Osteoblast (primary cell): ENCODE measurements at regions not wholly inside any gene's neighbourhood (a gene's known extent, or its start where the extent isn't known, plus 50 kb on each side); places are given as distances from the start of the nearest gene placed in this dataset.

Source experiments
- DNase-seq: peaks from one replicate; pipeline ENCODE4 v3.0.0; 2011; ENCODE audit warnings: low spot score, mixed read lengths; ENCODE audit not compliant: insufficient read length; ENCODE audit errors: missing footprints
- H2AFZ ChIP-seq: 2 replicates; pipeline ENCODE4 v1.6.0; 2011; ENCODE audit warnings: mild to moderate bottlenecking, low read length
- H3K27ac ChIP-seq: 2 replicates; pipeline ENCODE4 v1.5.1; 2011; ENCODE audit warnings: mild to moderate bottlenecking, low read depth, low read length, moderate library complexity
- H3K27me3 ChIP-seq: 2 replicates; pipeline ENCODE4 v1.6.0; 2012; ENCODE audit warnings: mild to moderate bottlenecking, control low read depth, inconsistent platforms, low read length, moderate library complexity; ENCODE audit not compliant: insufficient read depth
- H3K36me3 ChIP-seq: 2 replicates; pipeline ENCODE4 v1.5.1; 2011; ENCODE audit warnings: mild to moderate bottlenecking, low read length, control low read depth, moderate library complexity; ENCODE audit not compliant: insufficient read depth
- H3K4me1 ChIP-seq: 2 replicates; pipeline ENCODE4 v1.5.1; 2011; ENCODE audit warnings: mild to moderate bottlenecking, low read length, control low read depth, moderate library complexity; ENCODE audit not compliant: insufficient read depth
- H3K4me2 ChIP-seq: 2 replicates; pipeline ENCODE4 v1.6.0; 2011; ENCODE audit warnings: mild to moderate bottlenecking, low read length; ENCODE audit not compliant: insufficient read depth
- H3K4me3 ChIP-seq: fragments of 200-600 bp; sonication (generic); 3 replicates; pipeline ENCODE4 v1.5.1; 2012; ENCODE audit warnings: mild to moderate bottlenecking, low read length, inconsistent platforms; ENCODE audit not compliant: insufficient read depth
- H3K79me2 ChIP-seq: 2 replicates; pipeline ENCODE4 v1.6.0; 2012; ENCODE audit warnings: mild to moderate bottlenecking, low read length, control low read depth, inconsistent platforms; ENCODE audit not compliant: insufficient read depth
- H3K9me3 ChIP-seq: 2 replicates; pipeline ENCODE4 v1.5.1; 2011; ENCODE audit warnings: low read depth, low read length, control low read depth
- H4K20me1 ChIP-seq: 2 replicates; pipeline ENCODE4 v1.6.0; 2012; ENCODE audit warnings: mild to moderate bottlenecking, low read length, control low read depth; ENCODE audit not compliant: insufficient read depth
- CTCF ChIP-seq: IDR thresholded peaks from 2 replicates; pipeline ENCODE4 v1.5.1; 2011; ENCODE audit warnings: mild to moderate bottlenecking, low read depth, low read length, moderate library complexity; ENCODE audit errors: extremely low read depth

DNA sequence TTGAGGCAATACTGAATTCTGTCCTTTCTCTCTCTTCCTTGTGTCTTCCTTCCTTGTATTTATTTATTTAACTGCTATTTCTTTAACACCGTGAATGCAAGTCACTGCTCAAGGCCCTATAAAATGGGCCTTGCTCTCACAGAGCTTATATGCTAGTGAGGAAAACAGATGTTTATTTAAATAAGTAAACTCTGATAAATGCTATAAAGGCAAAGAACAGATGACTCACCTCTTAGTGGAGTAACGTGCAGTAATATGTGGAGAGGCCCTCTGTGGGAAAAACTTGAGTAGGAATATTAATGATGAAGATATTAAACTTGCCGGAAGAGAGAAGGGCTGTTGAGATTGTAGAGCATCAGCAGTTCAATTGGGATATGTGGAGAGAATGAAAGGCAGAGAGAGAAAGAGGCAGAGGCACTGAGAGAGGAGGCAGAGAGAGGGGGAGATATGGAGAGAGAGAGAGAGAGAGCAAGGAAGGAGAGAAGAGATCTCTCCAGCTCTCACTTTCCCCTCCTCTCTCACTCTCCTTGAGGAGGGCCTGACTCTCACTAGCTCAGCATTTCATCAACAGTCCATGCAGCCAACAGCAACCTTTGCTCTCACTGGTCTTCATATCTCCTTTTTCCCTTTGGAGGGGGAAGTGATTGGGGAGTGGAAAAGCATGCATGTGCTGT lies 322.2 kb downstream of the LMX1A start:
- no peaks in the 10 kb centered on the region for H3K79me2 ChIP-seq
- H2AFZ ChIP-seq = no peak overlapping the region
- DNase-seq = no peak
- H3K9me3 ChIP-seq = peaks cover 2% of the 10 kb centered on the region
- H3K4me1 ChIP-seq = no peaks in the 10 kb centered on the region
- H3K4me3 ChIP-seq = no peak overlapping the region
- no peak overlapping the region for H3K4me2 ChIP-seq
- no peaks in the 10 kb centered on the region for H4K20me1 ChIP-seq
- no peaks in the 10 kb centered on the region for H3K27me3 ChIP-seq
- TF ChIP-seq CTCF = no peak
- no peak overlapping the region for H3K27ac ChIP-seq
- H3K36me3 ChIP-seq = no peaks in the 10 kb centered on the region

GRCh38 chr1:165031001-165031400 lies 325.5 kb downstream of the LMX1A start:
- Histone ChIP-seq H3K4me3 (no peak overlapping the region), H3K4me1 (no peaks in the 10 kb centered on the region), H3K27me3 (no peaks in the 10 kb centered on the region), H3K36me3 (no peaks in the 10 kb centered on the region), H3K27ac (no peak overlapping the region), H3K9me3 (peaks cover 2% of the 10 kb centered on the region), H3K79me2 (no peaks in the 10 kb centered on the region), H3K4me2 (no peak overlapping the region), H2AFZ (no peak overlapping the region), H4K20me1 (no peaks in the 10 kb centered on the region)
- TF ChIP-seq CTCF = no peak
- DNase-seq = no peak

- Histone ChIP-seq H3K27ac (no peak overlapping the region), H2AFZ (no peak overlapping the region), H3K27me3 (no peaks in the 10 kb centered on the region), H3K4me1 (no peaks in the 10 kb centered on the region), H3K4me2 (no peak overlapping the region), H3K36me3 (no peaks in the 10 kb centered on the region), H3K79me2 (no peaks in the 10 kb centered on the region), H3K9me3 (no peaks in the 10 kb centered on the region), H3K4me3 (no peak overlapping the region), H4K20me1 (no peaks in the 10 kb centered on the region)
- TF ChIP-seq CTCF = no peak
- no peak for DNase-seq
These were observed 330.7 kb downstream of the LMX1A start for GRCh38 chr1:165025805-165026204.

DNA sequence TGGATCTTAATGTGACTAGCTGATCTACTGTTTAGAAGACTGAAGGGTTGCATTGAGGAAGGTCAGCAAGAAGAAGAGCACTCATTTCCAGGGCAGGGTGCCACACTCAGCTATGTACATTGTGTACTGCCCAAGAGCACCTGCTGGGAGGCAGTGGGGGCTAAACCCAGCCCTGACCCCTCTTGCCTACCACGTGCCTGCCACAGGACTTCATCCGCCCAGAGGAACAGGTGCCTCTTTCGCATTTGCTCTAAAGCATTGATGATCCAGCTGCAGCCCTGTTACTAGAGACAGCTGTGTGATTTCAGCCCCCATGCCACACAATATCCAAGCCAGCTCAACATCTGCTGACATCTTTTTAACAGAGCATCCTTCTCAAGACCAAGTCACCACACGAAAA lies 341.8 kb downstream of the LMX1A start:
- Histone ChIP-seq H3K36me3 (no peaks in the 10 kb centered on the region), H3K4me1 (no peaks in the 10 kb centered on the region), H2AFZ (no peak overlapping the region), H3K4me2 (no peak overlapping the region), H3K9me3 (no peaks in the 10 kb centered on the region), H3K27me3 (no peaks in the 10 kb centered on the region), H4K20me1 (no peaks in the 10 kb centered on the region), H3K79me2 (no peaks in the 10 kb centered on the region), H3K27ac (no peak overlapping the region), H3K4me3 (no peak overlapping the region)
- no peak for DNase-seq
- TF ChIP-seq CTCF = no peak
